Endothelial cell of umbilical vein (primary cell): ENCODE measurements at regions not wholly inside any gene's neighbourhood (a gene's known extent, or its start where the extent isn't known, plus 50 kb on each side); places are given as distances from the start of the nearest gene placed in this dataset.

Experiments used
- BruUV-seq: library from RNA; stranded (reverse); fragments of 400-500 nt; replicated peaks from 2 replicates; lab custom pipeline; 2021; lab: Mats Ljungman, UMichigan
- CTCF ChIA-PET: fragments of 300-600, 350-600 bp; sonication (Branson Sonifier 250); formaldehyde crosslinking; loops from one replicate; lab custom pipeline; 2021; ENCODE audit warnings: antibody characterized with exemption, inconsistent platforms; lab: Charles Lee
- POLR2A ChIA-PET: fragments of 300-600, 350-600 bp; sonication (Branson Sonifier 250); formaldehyde crosslinking; loops from one replicate; lab custom pipeline; 2021; ENCODE audit warnings: antibody characterized with exemption, inconsistent platforms; lab: Charles Lee
- DNase-seq: peaks from one replicate; pipeline ENCODE4 v3.0.0-alpha.2; 2011; ENCODE audit warnings: low read depth, low spot score
- FAIRE-seq: peaks from 2 replicates; lab custom pipeline; 2011; peaks lifted over from hg19 to GRCh38; lab: Jason Lieb, UNC
- H2AFZ ChIP-seq: 2 replicates; pipeline ENCODE4 v1.6.0; 2012; ENCODE audit warnings: low read depth, low read length, control low read depth, inconsistent platforms
- H3K27ac ChIP-seq: 2 replicates; pipeline ENCODE4 v1.5.1; 2011; ENCODE audit warnings: low read depth, mild to moderate bottlenecking, control low read depth, low read length, moderate library complexity; ENCODE audit not compliant: insufficient read depth
- H3K27me3 ChIP-seq, 2 experiments: 2 replicates each; pipeline versions ENCODE4 v1.6.0 to v1.6.1; 2011; ENCODE audit warnings: low read length in 2 of 2, mixed read lengths in 1 of 2; ENCODE audit not compliant: control insufficient read depth in 2 of 2, insufficient read depth in 2 of 2
- H3K36me3 ChIP-seq, 2 experiments: 2 replicates in 1 of 2; 3 replicates in 1 of 2; pipeline ENCODE4 v1.5.1; 2011; ENCODE audit warnings: low read length in 2 of 2, mild to moderate bottlenecking in 1 of 2, moderate library complexity in 1 of 2; ENCODE audit not compliant: control insufficient read depth in 2 of 2, insufficient read depth in 2 of 2; ENCODE audit errors: extremely low read depth in 1 of 2
- H3K4me1 ChIP-seq: 3 replicates; pipeline ENCODE4 v1.5.1; 2011; ENCODE audit warnings: mild to moderate bottlenecking, low read length; ENCODE audit not compliant: control insufficient read depth, insufficient read depth; ENCODE audit errors: extremely low read depth
- H3K4me2 ChIP-seq: 2 replicates; pipeline ENCODE4 v1.6.1; 2011; ENCODE audit warnings: low read length, control low read depth, mixed read lengths; ENCODE audit not compliant: insufficient read depth
- H3K4me3 ChIP-seq, 3 experiments: fragments of 200-600 bp in 1 of 3; sonication (generic), shearing (Covaris generic) in 1 of 3; replicated peaks in 1 of 3; 2 replicates each; pipeline ENCODE4 v1.5.1; 2011 to 2016; ENCODE audit warnings: control low read depth in 3 of 3, low read length in 3 of 3, mild to moderate bottlenecking in 2 of 3, inconsistent platforms in 1 of 3, low read depth in 1 of 3, moderate library complexity in 1 of 3; ENCODE audit not compliant: insufficient read depth in 1 of 3
- H3K79me2 ChIP-seq: 2 replicates; pipeline ENCODE4 v1.6.0; 2012; ENCODE audit warnings: low read length, inconsistent platforms; ENCODE audit not compliant: control insufficient read depth, insufficient read depth
- H3K9ac ChIP-seq: replicated peaks from 2 replicates; pipeline ENCODE3; 2011; ENCODE audit warnings: low read length, control low read depth; ENCODE audit not compliant: insufficient read depth; ENCODE audit errors: extremely low read depth
- H3K9me1 ChIP-seq: replicated peaks from 3 replicates; pipeline ENCODE4 v1.6.0; 2011; ENCODE audit warnings: mild to moderate bottlenecking, low read length; ENCODE audit not compliant: control insufficient read depth, insufficient read depth; ENCODE audit errors: extremely low read depth
- H3K9me3 ChIP-seq: replicated peaks from 2 replicates; pipeline ENCODE4 v1.5.1; 2012; ENCODE audit warnings: low read length, inconsistent platforms; ENCODE audit not compliant: control insufficient read depth, insufficient read depth
- H4K20me1 ChIP-seq: replicated peaks from 2 replicates; pipeline ENCODE3; 2011; ENCODE audit warnings: mild to moderate bottlenecking, low read length; ENCODE audit not compliant: control insufficient read depth, insufficient read depth; ENCODE audit errors: extremely low read depth
- CTCF ChIP-seq, 2 donors: IDR thresholded peaks; 1 replicate in 1 of 2; 2 replicates in 1 of 2; pipeline ENCODE4 v1.5.1; 2011; ENCODE audit warnings: low read length in 2 of 2, mild to moderate bottlenecking in 2 of 2, moderate library complexity in 2 of 2, control low read depth in 1 of 2, inconsistent platforms in 1 of 2, low read depth in 1 of 2; ENCODE audit not compliant: insufficient read depth in 1 of 2; ENCODE audit errors: extremely low read depth in 1 of 2
- EZH2 ChIP-seq: IDR thresholded peaks from 2 replicates; pipeline ENCODE4 v1.6.1; 2012; ENCODE audit warnings: borderline replicate concordance, low read depth, mild to moderate bottlenecking, moderate library complexity, low read length, inconsistent platforms; ENCODE audit not compliant: severe bottlenecking
- FOS ChIP-seq: IDR thresholded peaks from 2 replicates; pipeline ENCODE4 v1.6.1; 2011; ENCODE audit warnings: mild to moderate bottlenecking, low read length, moderate library complexity, borderline replicate concordance; ENCODE audit not compliant: insufficient read depth
- GATA2 ChIP-seq: IDR thresholded peaks from 2 replicates; pipeline ENCODE4 v1.7.0; 2011; ENCODE audit warnings: low read depth, mild to moderate bottlenecking, moderate library complexity, mixed read lengths, low read length; ENCODE audit not compliant: insufficient read length, insufficient read depth
- JUN ChIP-seq: IDR thresholded peaks from 2 replicates; pipeline ENCODE4 v1.6.1; 2011; ENCODE audit warnings: borderline replicate concordance, low read depth; ENCODE audit not compliant: insufficient read length, insufficient read depth
- MYC ChIP-seq: IDR thresholded peaks from one replicate; pipeline ENCODE4 v1.6.1; 2011; ENCODE audit warnings: mild to moderate bottlenecking, low read depth, low read length
- POLR2A ChIP-seq: IDR thresholded peaks from 2 replicates; pipeline ENCODE4 v1.6.1; 2012; ENCODE audit warnings: low read depth, mild to moderate bottlenecking, control low read depth, low read length
- POLR2AphosphoS5 ChIP-seq: IDR thresholded peaks from 2 replicates; pipeline ENCODE4 v1.6.1; 2012; ENCODE audit warnings: low read depth, mild to moderate bottlenecking, control low read depth, low read length, moderate library complexity; ENCODE audit not compliant: insufficient read depth
- dilution Hi-C: fragments of 300-500 bp; cut with MboI; formaldehyde crosslinking; loops from one replicate; pipeline ENCODE4 v1.15.0; 2019; ENCODE audit warnings: low sequenced_read_pairs; ENCODE audit not compliant: extremely low pct_ligation_motif_present
- intact Hi-C: fragments of 100-400 bp; cut with micrococcal nuclease; formaldehyde crosslinking; loops from one replicate; pipeline ENCODE4 v1.10.0; 2022
- TF ChIP-seq, protein P1 (sequence below): IDR thresholded peaks from 2 replicates; pipeline ENCODE4 v1.6.1; 2011; ENCODE audit not compliant: insufficient read depth, insufficient read length

GRCh38 chr1:87897481-87897880 is 568.8 kb downstream of the LMO4 start:
- no peaks in the 10 kb centered on the region for H3K36me3 ChIP-seq
- POLR2A ChIA-PET, result no interaction called here
- no peaks in the 10 kb centered on the region for H4K20me1 ChIP-seq
- no peaks in the 10 kb centered on the region for H3K27me3 ChIP-seq
- no peak overlapping the region for H3K27ac ChIP-seq
- H3K9ac ChIP-seq, result no peak overlapping the region
- H3K4me3 ChIP-seq, result no peak overlapping the region
- no peaks in the 10 kb centered on the region for H3K79me2 ChIP-seq
- no peak overlapping the region for H2AFZ ChIP-seq
- dilution Hi-C loops, result no loop called here
- H3K9me1 ChIP-seq, result no peaks in the 10 kb centered on the region
- no peaks in the 10 kb centered on the region for H3K4me1 ChIP-seq
- H3K9me3 ChIP-seq, result no peaks in the 10 kb centered on the region
- no peak for TF ChIP-seq EZH2
- TF ChIP-seq, protein P1, sequence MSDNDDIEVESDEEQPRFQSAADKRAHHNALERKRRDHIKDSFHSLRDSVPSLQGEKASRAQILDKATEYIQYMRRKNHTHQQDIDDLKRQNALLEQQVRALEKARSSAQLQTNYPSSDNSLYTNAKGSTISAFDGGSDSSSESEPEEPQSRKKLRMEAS, result no peak
- TF ChIP-seq POLR2AphosphoS5, result no peak
- TF ChIP-seq MYC, result no peak
- TF ChIP-seq JUN, result no peak
- no peak for TF ChIP-seq POLR2A
- intact Hi-C loops, result no loop called here
- DNase-seq (no peak), FAIRE-seq (no peak)
- H3K4me2 ChIP-seq, result no peak overlapping the region
- CTCF ChIA-PET, result no interaction called here
- BruUV-seq, result no TSS peak

GRCh38 chr1:87898431-87898830 is 569.8 kb downstream of the LMO4 start:
- Histone ChIP-seq H2AFZ (no peak overlapping the region), H3K79me2 (no peaks in the 10 kb centered on the region), H3K27ac (no peak overlapping the region), H4K20me1 (no peaks in the 10 kb centered on the region), H3K9me1 (no peaks in the 10 kb centered on the region), H3K27me3 (no peaks in the 10 kb centered on the region), H3K4me2 (no peak overlapping the region), H3K4me1 (no peaks in the 10 kb centered on the region), H3K9me3 (no peaks in the 10 kb centered on the region), H3K9ac (no peak overlapping the region), H3K4me3 (no peak overlapping the region), H3K36me3 (no peaks in the 10 kb centered on the region)
- intact Hi-C loops, result no loop called here
- dilution Hi-C loops, result no loop called here
- no peak for TF ChIP-seq FOS
- TF ChIP-seq CTCF (IDR thresholded peaks at IDR 0.05; ENCODE audit: extremely low read depth in 1 of 2, insufficient read depth in 1 of 2, low read depth in 1 of 2, low read length in 2 of 2), result no peak
- TF ChIP-seq POLR2A, result no peak
- TF ChIP-seq POLR2AphosphoS5, result no peak
- TF ChIP-seq, protein P1, result no peak
- no peak for TF ChIP-seq MYC
- TF ChIP-seq JUN, result no peak
- TF ChIP-seq EZH2, result no peak
- TF ChIP-seq GATA2, result no peak
- ChIA-PET CTCF (no interaction called here), POLR2A (no interaction called here)
- no peak for FAIRE-seq
- no TSS peak for BruUV-seq
- no peak for DNase-seq
